Loucy (cell line): ENCODE measurements at regions not wholly inside any gene's neighbourhood (a gene's known extent, or its start where the extent isn't known, plus 50 kb on each side); places are given as distances from the start of the nearest gene placed in this dataset.

Source experiments
- H2AFZ ChIP-seq: fragments of 200-600 bp; sonication (generic); 2 replicates; pipeline ENCODE4 v1.6.0; 2016; ENCODE audit warnings: antibody characterized with exemption, mild to moderate bottlenecking, low read length, moderate library complexity
- H3F3A ChIP-seq: fragments of 200-600 bp; 2 replicates; pipeline ENCODE4 v1.6.0; 2016; ENCODE audit warnings: antibody characterized with exemption, low read depth, mild to moderate bottlenecking
- H3K27me3 ChIP-seq: fragments of 200-600 bp; sonication (generic); 2 replicates; pipeline ENCODE4 v1.6.1; 2014; ENCODE audit warnings: low read length, mild to moderate bottlenecking; ENCODE audit not compliant: insufficient read depth, poor library complexity, severe bottlenecking
- H3K36me3 ChIP-seq: fragments of 200-600 bp; sonication (generic); 2 replicates; pipeline ENCODE4 v1.6.1; 2016; ENCODE audit warnings: low read length; ENCODE audit not compliant: insufficient read depth
- H3K4me1 ChIP-seq: fragments of 200-600 bp; sonication (generic); 2 replicates; pipeline ENCODE4 v1.5.1; 2014; ENCODE audit warnings: low read length, mild to moderate bottlenecking; ENCODE audit not compliant: insufficient read depth, poor library complexity, severe bottlenecking
- H3K4me2 ChIP-seq: fragments of 200-600 bp; sonication (generic); 2 replicates; pipeline ENCODE4 v1.6.0; 2014; ENCODE audit warnings: antibody characterized with exemption, low read length, low read depth, mild to moderate bottlenecking; ENCODE audit not compliant: poor library complexity, severe bottlenecking
- H3K4me3 ChIP-seq: fragments of 200-600 bp; sonication (generic); 2 replicates; pipeline ENCODE4 v1.5.1; 2014; ENCODE audit warnings: low read length, mild to moderate bottlenecking, mixed read lengths; ENCODE audit not compliant: poor library complexity, severe bottlenecking
- H3K79me2 ChIP-seq: fragments of 200-600 bp; sonication (generic); 2 replicates; pipeline ENCODE4 v1.6.1; 2014; ENCODE audit warnings: low read length; ENCODE audit not compliant: insufficient read depth
- H3K9ac ChIP-seq: fragments of 200-600 bp; sonication (generic); 2 replicates; pipeline ENCODE4 v1.6.0; 2014; ENCODE audit warnings: mild to moderate bottlenecking, low read depth, low read length, moderate library complexity; ENCODE audit not compliant: poor library complexity, severe bottlenecking
- H3K9me2 ChIP-seq: fragments of 200-600 bp; sonication (generic); replicated peaks from 2 replicates; pipeline ENCODE4 v1.6.1; 2016; ENCODE audit warnings: low read depth, low read length, mixed read lengths
- H3K9me3 ChIP-seq: fragments of 200-600 bp; sonication (generic); 2 replicates; pipeline ENCODE4 v1.6.1; 2014; ENCODE audit warnings: mild to moderate bottlenecking, antibody characterized with exemption, low read length, low read depth; ENCODE audit not compliant: insufficient read depth
- H4K20me1 ChIP-seq: fragments of 200-600 bp; sonication (generic); 2 replicates; pipeline ENCODE4 v1.6.0; 2014; ENCODE audit warnings: antibody characterized with exemption, low read length, mild to moderate bottlenecking; ENCODE audit not compliant: insufficient read depth, poor library complexity, severe bottlenecking
- EZH2phosphoT487 ChIP-seq: fragments of 200-600 bp; IDR thresholded peaks from 2 replicates; pipeline ENCODE4 v1.6.1; 2018; ENCODE audit warnings: antibody characterized with exemption, mild to moderate bottlenecking, moderate library complexity, borderline replicate concordance
- TF ChIP-seq, protein P1 (sequence below): fragments of 200-600 bp; sonication (generic); conservative IDR thresholded peaks from 2 replicates; pipeline ENCODE4 v1.5.1; 2014; ENCODE audit warnings: mild to moderate bottlenecking, antibody characterized with exemption, low read length

DNA sequence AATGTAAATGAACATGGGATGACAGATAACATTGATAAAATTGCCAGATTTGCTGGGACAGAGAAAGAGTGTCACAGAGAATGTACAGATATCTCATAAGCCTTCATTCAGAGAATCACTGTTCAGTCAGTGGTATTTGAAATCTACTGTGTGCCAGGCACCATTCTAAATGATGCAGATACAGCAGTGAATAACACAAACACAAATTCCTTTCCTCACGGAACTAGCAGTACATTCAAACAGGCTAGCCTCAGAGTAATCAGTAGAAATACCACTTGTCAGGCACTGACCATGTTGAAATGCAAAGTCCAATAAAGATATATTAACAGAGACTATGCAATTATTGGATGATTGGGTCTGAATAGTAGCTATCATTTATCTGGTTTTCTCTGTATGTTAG lies 211.0 kb downstream of the RDH14 start:
- Histone ChIP-seq H4K20me1 (no peaks in the 10 kb centered on the region), H3F3A (no peaks in the 10 kb centered on the region), H3K9me2 (no peaks in the 10 kb centered on the region), H3K36me3 (no peaks in the 10 kb centered on the region), H3K9ac (no peak overlapping the region), H3K27me3 (no peaks in the 10 kb centered on the region), H3K79me2 (no peaks in the 10 kb centered on the region), H2AFZ (no peak overlapping the region), H3K4me2 (no peak overlapping the region), H3K4me1 (no peaks in the 10 kb centered on the region), H3K9me3 (no peaks in the 10 kb centered on the region), H3K4me3 (no peak overlapping the region)
- no peak for TF ChIP-seq EZH2phosphoT487
- TF ChIP-seq, protein P1, sequence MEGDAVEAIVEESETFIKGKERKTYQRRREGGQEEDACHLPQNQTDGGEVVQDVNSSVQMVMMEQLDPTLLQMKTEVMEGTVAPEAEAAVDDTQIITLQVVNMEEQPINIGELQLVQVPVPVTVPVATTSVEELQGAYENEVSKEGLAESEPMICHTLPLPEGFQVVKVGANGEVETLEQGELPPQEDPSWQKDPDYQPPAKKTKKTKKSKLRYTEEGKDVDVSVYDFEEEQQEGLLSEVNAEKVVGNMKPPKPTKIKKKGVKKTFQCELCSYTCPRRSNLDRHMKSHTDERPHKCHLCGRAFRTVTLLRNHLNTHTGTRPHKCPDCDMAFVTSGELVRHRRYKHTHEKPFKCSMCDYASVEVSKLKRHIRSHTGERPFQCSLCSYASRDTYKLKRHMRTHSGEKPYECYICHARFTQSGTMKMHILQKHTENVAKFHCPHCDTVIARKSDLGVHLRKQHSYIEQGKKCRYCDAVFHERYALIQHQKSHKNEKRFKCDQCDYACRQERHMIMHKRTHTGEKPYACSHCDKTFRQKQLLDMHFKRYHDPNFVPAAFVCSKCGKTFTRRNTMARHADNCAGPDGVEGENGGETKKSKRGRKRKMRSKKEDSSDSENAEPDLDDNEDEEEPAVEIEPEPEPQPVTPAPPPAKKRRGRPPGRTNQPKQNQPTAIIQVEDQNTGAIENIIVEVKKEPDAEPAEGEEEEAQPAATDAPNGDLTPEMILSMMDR: no peak

DNA sequence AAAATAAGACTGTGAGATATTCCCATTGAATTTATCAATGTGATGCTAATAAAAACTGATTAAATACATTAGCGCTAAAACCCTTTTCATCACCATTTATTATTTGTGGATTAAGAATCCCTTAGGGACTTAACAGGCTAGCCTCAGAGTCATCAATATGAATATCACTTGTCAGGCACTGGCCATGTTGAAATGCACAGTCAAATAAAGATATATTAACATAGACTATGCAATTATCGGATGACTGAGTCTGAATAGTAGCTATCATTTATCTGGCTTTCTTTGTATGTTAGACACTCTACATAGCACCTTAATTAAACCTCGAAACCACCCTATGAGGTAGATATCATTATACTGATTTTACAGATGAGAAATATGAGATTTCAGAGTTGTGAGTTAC lies 213.6 kb downstream of the RDH14 start:
- no peak overlapping the region for H3K4me2 ChIP-seq
- H3K4me3 ChIP-seq: no peak overlapping the region
- H3K9ac ChIP-seq: no peak overlapping the region
- H3K9me3 ChIP-seq: peaks cover 2% of the 10 kb centered on the region; the same call in 1 of the 2 replicates
- H3F3A ChIP-seq: no peaks in the 10 kb centered on the region
- no peaks in the 10 kb centered on the region for H3K79me2 ChIP-seq
- no peaks in the 10 kb centered on the region for H3K4me1 ChIP-seq
- no peaks in the 10 kb centered on the region for H3K36me3 ChIP-seq
- H3K27me3 ChIP-seq: no peaks in the 10 kb centered on the region
- TF ChIP-seq, protein P1: no peak
- TF ChIP-seq EZH2phosphoT487: no peak
- no peak overlapping the region for H2AFZ ChIP-seq
- H3K9me2 ChIP-seq: no peaks in the 10 kb centered on the region
- no peaks in the 10 kb centered on the region for H4K20me1 ChIP-seq

GRCh38 chr2:18346344-18346743 lies 214.1 kb downstream of the RDH14 start:
- Histone ChIP-seq H3K4me2 (no peak overlapping the region), H3K27me3 (no peaks in the 10 kb centered on the region), H3K9me2 (no peaks in the 10 kb centered on the region), H3K4me1 (no peaks in the 10 kb centered on the region), H3K9ac (no peak overlapping the region), H3K79me2 (no peaks in the 10 kb centered on the region), H4K20me1 (no peaks in the 10 kb centered on the region), H3K4me3 (no peak overlapping the region), H3K9me3 (peaks cover 2% of the 10 kb centered on the region; the same call in 1 of the 2 replicates), H3F3A (no peaks in the 10 kb centered on the region), H2AFZ (no peak overlapping the region), H3K36me3 (no peaks in the 10 kb centered on the region)
- TF ChIP-seq, protein P1: no peak
- no peak for TF ChIP-seq EZH2phosphoT487
